ENCODE measurements at regions not wholly inside any gene's neighbourhood (a gene's known extent, or its start where the extent isn't known, plus 50 kb on each side); places are given as distances from the start of the nearest gene placed in this dataset.

- TF ChIP-seq, protein P1, sequence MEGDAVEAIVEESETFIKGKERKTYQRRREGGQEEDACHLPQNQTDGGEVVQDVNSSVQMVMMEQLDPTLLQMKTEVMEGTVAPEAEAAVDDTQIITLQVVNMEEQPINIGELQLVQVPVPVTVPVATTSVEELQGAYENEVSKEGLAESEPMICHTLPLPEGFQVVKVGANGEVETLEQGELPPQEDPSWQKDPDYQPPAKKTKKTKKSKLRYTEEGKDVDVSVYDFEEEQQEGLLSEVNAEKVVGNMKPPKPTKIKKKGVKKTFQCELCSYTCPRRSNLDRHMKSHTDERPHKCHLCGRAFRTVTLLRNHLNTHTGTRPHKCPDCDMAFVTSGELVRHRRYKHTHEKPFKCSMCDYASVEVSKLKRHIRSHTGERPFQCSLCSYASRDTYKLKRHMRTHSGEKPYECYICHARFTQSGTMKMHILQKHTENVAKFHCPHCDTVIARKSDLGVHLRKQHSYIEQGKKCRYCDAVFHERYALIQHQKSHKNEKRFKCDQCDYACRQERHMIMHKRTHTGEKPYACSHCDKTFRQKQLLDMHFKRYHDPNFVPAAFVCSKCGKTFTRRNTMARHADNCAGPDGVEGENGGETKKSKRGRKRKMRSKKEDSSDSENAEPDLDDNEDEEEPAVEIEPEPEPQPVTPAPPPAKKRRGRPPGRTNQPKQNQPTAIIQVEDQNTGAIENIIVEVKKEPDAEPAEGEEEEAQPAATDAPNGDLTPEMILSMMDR (IDR thresholded peaks at IDR 0.05) = no peak
- no peak for TF ChIP-seq POLR2AphosphoS5 (IDR thresholded peaks at IDR 0.05)
These were observed 501.9 kb downstream of the SHISA9 start for GRCh38 chr16:13403326-13403725.
